DND-41 (cell line): ENCODE measurements at regions not wholly inside any gene's neighbourhood (a gene's known extent, or its start where the extent isn't known, plus 50 kb on each side); places are given as distances from the start of the nearest gene placed in this dataset.

ENCODE experiments used
- ATAC-seq: fragments of 200-7000 bp; cut with Tn5 transposase; 3 replicates; pipeline ENCODE4 v1.9.1; 2021; ENCODE audit warnings: low read depth; ENCODE audit not compliant: insufficient read depth
- DNase-seq: peaks from one replicate; pipeline ENCODE4 v3.0.0-alpha.2; 2020
- H2AFZ ChIP-seq: 2 replicates; pipeline ENCODE4 v1.6.0; 2012; ENCODE audit warnings: low read depth, low read length
- H3K27ac ChIP-seq: 2 replicates; pipeline ENCODE4 v1.5.1; 2012; ENCODE audit warnings: low read length, inconsistent platforms
- H3K27me3 ChIP-seq: fragments of 200-600 bp; sonication (generic); 2 replicates; pipeline ENCODE4 v1.6.0; 2012; ENCODE audit warnings: low read length, mild to moderate bottlenecking, inconsistent platforms; ENCODE audit not compliant: insufficient read depth, poor library complexity
- H3K36me3 ChIP-seq: 2 replicates; pipeline ENCODE4 v1.5.1; 2012; ENCODE audit warnings: low read length, inconsistent platforms; ENCODE audit not compliant: insufficient read depth
- H3K4me1 ChIP-seq: 2 replicates; pipeline ENCODE4 v1.5.1; 2012; ENCODE audit warnings: mild to moderate bottlenecking, low read length; ENCODE audit not compliant: insufficient read depth
- H3K4me2 ChIP-seq: 2 replicates; pipeline ENCODE4 v1.6.0; 2012; ENCODE audit warnings: mild to moderate bottlenecking, moderate library complexity, low read length, inconsistent platforms; ENCODE audit not compliant: insufficient read depth
- H3K4me3 ChIP-seq, 2 experiments: fragments of 200-600 bp in 1 of 2; shearing (Covaris generic) in 1 of 2; 2 replicates each; pipeline ENCODE4 v1.5.1; 2012 to 2016; ENCODE audit warnings: inconsistent platforms in 2 of 2, low read length in 2 of 2, mild to moderate bottlenecking in 2 of 2, low read depth in 1 of 2, moderate library complexity in 1 of 2
- H3K79me2 ChIP-seq: 2 replicates; pipeline ENCODE4 v1.6.0; 2012; ENCODE audit warnings: low read length, inconsistent platforms; ENCODE audit not compliant: insufficient read depth
- H3K9ac ChIP-seq: 2 replicates; pipeline ENCODE4 v1.6.0; 2012; ENCODE audit warnings: low read depth, mild to moderate bottlenecking, inconsistent platforms, low read length, moderate library complexity
- H3K9me3 ChIP-seq: 2 replicates; pipeline ENCODE4 v1.5.1; 2012; ENCODE audit warnings: low read length, moderate library complexity, mild to moderate bottlenecking, inconsistent platforms; ENCODE audit not compliant: insufficient read depth, severe bottlenecking
- H4K20me1 ChIP-seq: 2 replicates; pipeline ENCODE4 v1.6.0; 2012; ENCODE audit warnings: low read length; ENCODE audit not compliant: insufficient read depth
- CTCF ChIP-seq: IDR thresholded peaks from 2 replicates; pipeline ENCODE4 v1.5.1; 2012; ENCODE audit warnings: borderline replicate concordance, low read length, moderate library complexity, mild to moderate bottlenecking; ENCODE audit not compliant: poor library complexity, severe bottlenecking; ENCODE audit errors: extremely low read depth
- EZH2 ChIP-seq: IDR thresholded peaks from 3 replicates; pipeline ENCODE4 v1.6.1; 2012; ENCODE audit warnings: borderline replicate concordance, low read depth, mild to moderate bottlenecking, moderate library complexity, low read length, inconsistent platforms; ENCODE audit not compliant: severe bottlenecking

GRCh38 chr12:19830446-19830845 is 391.2 kb downstream of the AEBP2 start:
- DNase-seq (no peak), ATAC-seq (no peak)
- no peak overlapping the region for H3K9ac ChIP-seq
- no peak overlapping the region for H3K4me3 ChIP-seq
- no peaks in the 10 kb centered on the region for H3K36me3 ChIP-seq
- no peak overlapping the region for H3K27ac ChIP-seq
- no peaks in the 10 kb centered on the region for H3K79me2 ChIP-seq
- H4K20me1 ChIP-seq: no peaks in the 10 kb centered on the region
- no peak overlapping the region for H2AFZ ChIP-seq
- peaks cover 3% of the 10 kb centered on the region; the same call in 1 of the 2 replicates for H3K4me1 ChIP-seq
- TF ChIP-seq EZH2: no peak
- no peak for TF ChIP-seq CTCF
- H3K9me3 ChIP-seq: peaks cover 8% of the 10 kb centered on the region
- no peak overlapping the region for H3K4me2 ChIP-seq
- H3K27me3 ChIP-seq: no peaks in the 10 kb centered on the region

GRCh38 chr12:19833775-19834501 is 394.6 kb downstream of the AEBP2 start:
- no peaks in the 10 kb centered on the region for H4K20me1 ChIP-seq
- no peak overlapping the region for H3K9ac ChIP-seq
- no peak overlapping the region for H3K4me3 ChIP-seq
- no peak for TF ChIP-seq CTCF
- no peak for TF ChIP-seq EZH2
- no peaks in the 10 kb centered on the region for H3K79me2 ChIP-seq
- no peaks in the 10 kb centered on the region for H3K36me3 ChIP-seq
- no peaks in the 10 kb centered on the region for H3K9me3 ChIP-seq
- DNase-seq (no peak), ATAC-seq (peak; percentile 76)
- H3K27ac ChIP-seq: no peak overlapping the region
- no peak overlapping the region for H2AFZ ChIP-seq
- no peak overlapping the region for H3K4me2 ChIP-seq
- peaks cover 5% of the 10 kb centered on the region for H3K27me3 ChIP-seq
- H3K4me1 ChIP-seq: peaks cover 3% of the 10 kb centered on the region; the same call in 1 of the 2 replicates

- Histone ChIP-seq H3K36me3 (no peaks in the 10 kb centered on the region), H2AFZ (no peak overlapping the region), H4K20me1 (no peaks in the 10 kb centered on the region), H3K27ac (no peak overlapping the region), H3K27me3 (peaks cover 5% of the 10 kb centered on the region), H3K9me3 (no peaks in the 10 kb centered on the region), H3K79me2 (no peaks in the 10 kb centered on the region), H3K4me2 (no peak overlapping the region), H3K4me3 (no peak overlapping the region), H3K9ac (no peak overlapping the region), H3K4me1 (peaks cover 3% of the 10 kb centered on the region; the same call in 1 of the 2 replicates)
- DNase-seq (no peak), ATAC-seq (no peak)
- no peak for TF ChIP-seq EZH2
- no peak for TF ChIP-seq CTCF
Observed at GRCh38 chr12:19834592-19834991, 395.3 kb downstream of the AEBP2 start.
